GM18951 (cell line): ENCODE measurements at regions not wholly inside any gene's neighbourhood (a gene's known extent, or its start where the extent isn't known, plus 50 kb on each side); places are given as distances from the start of the nearest gene placed in this dataset.

Experiments used
- POLR2A ChIP-seq: IDR thresholded peaks from 4 replicates; pipeline ENCODE4 v1.6.1; 2011; ENCODE audit warnings: mild to moderate bottlenecking; ENCODE audit not compliant: insufficient read length, insufficient read depth; ENCODE audit errors: extremely low read depth
- in situ Hi-C: fragments of 300-500 bp; cut with MboI; formaldehyde crosslinking; loops from one replicate; pipeline ENCODE4 v1.12.0; 2022; ENCODE audit warnings: low sequenced_read_pairs, mixed read lengths, inconsistent platforms; ENCODE audit not compliant: unreplicated experiment

- in situ Hi-C loops: no loop called here
- no peak for TF ChIP-seq POLR2A
Measured at GRCh38 chr4:185883591-185883990, 71.6 kb upstream of the SORBS2 start.

DNA sequence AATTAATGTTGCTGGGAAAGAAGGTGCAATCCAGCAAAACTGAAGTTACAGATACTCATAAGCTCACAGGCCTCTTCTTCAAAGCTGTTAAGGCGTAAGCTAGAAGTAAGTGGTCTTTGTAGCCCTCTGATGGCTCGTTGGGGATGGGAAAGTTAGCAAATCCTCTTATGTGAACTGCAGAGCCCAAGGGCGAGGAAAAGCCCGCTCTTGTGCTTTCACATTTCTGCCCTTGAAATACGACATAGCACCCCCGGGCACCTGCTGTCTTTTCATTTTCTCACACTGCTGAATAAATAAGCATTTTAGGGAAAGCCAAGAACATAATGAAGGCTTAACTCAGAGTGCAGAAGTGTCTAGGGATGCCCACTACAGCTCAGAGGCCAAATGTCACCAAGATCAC lies 73.1 kb upstream of the SORBS2 start:
- in situ Hi-C loops: no loop called here

GRCh38 chr4:185885604-185886003 lies 73.6 kb upstream of the SORBS2 start:
- TF ChIP-seq POLR2A: no peak
- in situ Hi-C loops: no loop called here

More for the DNA sequence above, 73.1 kb upstream of the SORBS2 start:
- TF ChIP-seq POLR2A: no peak

- no peak for TF ChIP-seq POLR2A
- in situ Hi-C loops: no loop called here
Measured at GRCh38 chr4:185886832-185887524, 75.0 kb upstream of the SORBS2 start.

DNA sequence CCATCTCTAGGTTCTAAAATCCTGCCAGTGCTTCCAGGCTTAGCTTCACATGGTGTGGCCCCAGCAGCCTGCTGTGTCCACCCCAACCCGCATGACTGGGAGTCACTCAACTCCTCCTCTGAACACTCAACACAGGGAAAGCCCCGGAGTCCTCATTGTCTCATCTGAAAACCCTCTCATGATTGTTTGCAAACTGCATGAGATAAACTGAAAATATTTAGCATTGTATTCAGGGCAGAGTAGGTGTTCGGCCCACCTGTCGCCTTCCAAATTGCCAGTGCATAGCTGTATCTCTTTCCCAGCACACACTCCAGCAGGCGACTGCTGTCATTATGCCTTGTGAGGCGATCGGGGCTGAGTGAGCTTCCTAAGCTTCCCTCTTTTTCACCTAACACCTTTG lies 76.7 kb upstream of the SORBS2 start:
- in situ Hi-C loops: no loop called here
- TF ChIP-seq POLR2A: no peak

- no peak for TF ChIP-seq POLR2A
- in situ Hi-C loops: no loop called here
Measured at GRCh38 chr4:185889585-185889984, 77.6 kb upstream of the SORBS2 start.

DNA sequence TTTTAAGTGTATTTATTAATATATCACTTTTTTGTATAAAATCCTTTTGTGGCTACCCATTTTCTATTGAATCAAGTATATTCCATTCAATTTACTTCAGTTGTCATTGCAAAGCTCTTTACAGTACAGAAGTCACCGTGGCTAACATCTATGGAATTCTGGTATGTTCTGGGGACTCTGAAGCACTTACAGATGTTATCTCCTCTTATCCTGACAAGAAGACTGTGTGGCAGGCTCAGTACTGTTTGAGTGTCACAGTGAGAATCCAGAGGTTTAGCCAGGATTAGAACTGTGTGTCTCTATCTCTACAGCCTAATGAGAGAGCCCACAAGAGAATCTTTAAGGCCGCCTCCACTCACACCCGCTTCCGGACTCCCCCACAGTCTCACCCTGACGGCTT lies 78.2 kb upstream of the SORBS2 start:
- in situ Hi-C loops: no loop called here
- no peak for TF ChIP-seq POLR2A

GRCh38 chr4:185892165-185892564 lies 80.2 kb upstream of the SORBS2 start:
- no peak for TF ChIP-seq POLR2A
- in situ Hi-C loops: no loop called here

- in situ Hi-C loops: no loop called here
- no peak for TF ChIP-seq POLR2A
Measured at GRCh38 chr4:185893500-185893899, 81.5 kb upstream of the SORBS2 start.

GRCh38 chr4:185894481-185894880 lies 82.5 kb upstream of the SORBS2 start:
- no peak for TF ChIP-seq POLR2A
- in situ Hi-C loops: no loop called here

- in situ Hi-C loops: no loop called here
- TF ChIP-seq POLR2A: no peak
Measured at GRCh38 chr4:185895351-185895750, 83.4 kb upstream of the SORBS2 start.

GRCh38 chr4:185895866-185896265 lies 83.9 kb upstream of the SORBS2 start:
- no peak for TF ChIP-seq POLR2A
- in situ Hi-C loops: no loop called here

DNA sequence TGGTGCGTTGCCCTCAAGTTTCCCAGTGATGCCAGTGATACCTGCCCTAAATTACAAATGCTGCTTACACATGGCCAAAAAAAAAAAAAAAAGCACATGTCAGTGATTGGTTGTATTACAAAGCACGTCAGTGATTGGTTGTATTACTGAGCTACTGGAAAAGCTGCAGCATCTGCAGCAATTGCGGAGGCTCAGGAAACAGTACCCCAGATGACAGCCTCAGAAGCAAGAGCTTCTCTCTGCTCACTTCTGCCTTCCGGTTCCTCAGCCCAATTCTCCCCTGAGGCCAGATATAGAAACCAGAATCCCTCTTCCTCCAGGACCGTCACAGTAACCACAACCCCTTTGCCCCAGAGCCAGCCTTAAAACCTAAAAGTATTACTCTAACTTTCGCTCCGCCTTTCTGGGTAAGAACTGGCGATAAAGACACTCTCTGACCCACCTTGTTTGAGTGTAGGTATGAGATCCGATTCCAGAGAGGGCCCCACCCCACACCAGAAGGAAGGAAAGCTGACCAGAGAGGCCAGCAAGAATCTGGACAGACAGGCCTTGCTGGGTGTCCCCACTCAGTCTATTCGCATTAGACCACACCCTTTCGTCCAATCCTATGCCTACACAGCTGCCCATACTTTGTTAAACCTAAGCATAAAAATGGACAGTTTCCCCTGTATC lies 85.0 kb upstream of the SORBS2 start:
- no peak for TF ChIP-seq POLR2A
- in situ Hi-C loops: no loop called here

GRCh38 chr4:185898413-185898812 lies 86.4 kb upstream of the SORBS2 start:
- no peak for TF ChIP-seq POLR2A
- in situ Hi-C loops: no loop called here
